Osteocyte (in vitro differentiated cells): ENCODE measurements at regions not wholly inside any gene's neighbourhood (a gene's known extent, or its start where the extent isn't known, plus 50 kb on each side); places are given as distances from the start of the nearest gene placed in this dataset.

Experiments
- DNase-seq: peaks from one replicate; pipeline ENCODE4 v3.0.0; 2021; ENCODE audit warnings: mixed read lengths; ENCODE audit not compliant: unreplicated experiment; ENCODE audit errors: extremely low spot score
- H3K27ac Mint-ChIP-seq: one replicate; pipeline ENCODE4 v1.8.0; 2021; ENCODE audit warnings: mild to moderate bottlenecking, mixed read lengths; ENCODE audit not compliant: unreplicated experiment
- H3K27me3 Mint-ChIP-seq: one replicate; pipeline ENCODE4 v1.8.0; 2021; ENCODE audit warnings: mixed read lengths; ENCODE audit not compliant: unreplicated experiment
- H3K36me3 Mint-ChIP-seq: one replicate; pipeline ENCODE4 v1.8.0; 2021; ENCODE audit warnings: mixed read lengths; ENCODE audit not compliant: unreplicated experiment
- H3K4me1 Mint-ChIP-seq: one replicate; pipeline ENCODE4 v1.8.0; 2021; ENCODE audit warnings: mixed read lengths; ENCODE audit not compliant: unreplicated experiment
- H3K4me3 Mint-ChIP-seq: one replicate; pipeline ENCODE4 v1.8.0; 2021; ENCODE audit warnings: mild to moderate bottlenecking, moderate library complexity, mixed read lengths; ENCODE audit not compliant: unreplicated experiment
- H3K9me3 Mint-ChIP-seq: one replicate; pipeline ENCODE4 v1.8.0; 2021; ENCODE audit warnings: mixed read lengths; ENCODE audit not compliant: unreplicated experiment
- TF ChIP-seq, protein P1 (sequence below): fragments of 200-600 bp; sonication (generic); IDR thresholded peaks from 2 replicates; pipeline ENCODE4 v1.5.0; 2021; ENCODE audit warnings: antibody characterized with exemption, mild to moderate bottlenecking, moderate library complexity

DNA sequence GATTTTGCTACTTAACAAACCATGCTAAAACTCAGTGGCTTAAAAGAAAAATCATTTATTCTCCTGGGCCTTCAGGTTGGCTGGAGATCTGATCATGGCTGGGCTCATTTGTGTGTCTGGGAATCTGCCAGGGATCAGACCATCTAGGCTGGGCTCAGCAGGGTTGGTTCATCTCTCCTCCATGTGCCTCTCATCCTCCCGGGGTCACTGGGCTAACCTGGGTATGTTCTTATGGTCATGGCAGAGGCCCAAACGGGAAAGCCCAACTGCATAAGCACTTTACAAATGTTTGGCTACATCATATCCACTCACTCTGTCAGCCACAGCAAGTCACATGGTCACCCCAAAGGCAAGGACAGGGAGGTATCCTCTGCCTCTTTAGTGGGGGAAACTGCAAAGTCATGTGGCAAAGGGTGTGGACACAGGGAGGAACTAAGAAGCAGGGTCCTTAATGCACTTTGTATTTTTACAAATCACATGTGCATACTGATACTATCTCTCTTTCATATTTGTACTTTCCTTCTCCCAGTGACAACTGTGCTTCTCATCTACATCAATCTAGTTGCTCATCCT lies 231.4 kb downstream of the BUB3 start:
- H3K27ac Mint-ChIP-seq = no peak overlapping the region
- TF ChIP-seq, protein P1, sequence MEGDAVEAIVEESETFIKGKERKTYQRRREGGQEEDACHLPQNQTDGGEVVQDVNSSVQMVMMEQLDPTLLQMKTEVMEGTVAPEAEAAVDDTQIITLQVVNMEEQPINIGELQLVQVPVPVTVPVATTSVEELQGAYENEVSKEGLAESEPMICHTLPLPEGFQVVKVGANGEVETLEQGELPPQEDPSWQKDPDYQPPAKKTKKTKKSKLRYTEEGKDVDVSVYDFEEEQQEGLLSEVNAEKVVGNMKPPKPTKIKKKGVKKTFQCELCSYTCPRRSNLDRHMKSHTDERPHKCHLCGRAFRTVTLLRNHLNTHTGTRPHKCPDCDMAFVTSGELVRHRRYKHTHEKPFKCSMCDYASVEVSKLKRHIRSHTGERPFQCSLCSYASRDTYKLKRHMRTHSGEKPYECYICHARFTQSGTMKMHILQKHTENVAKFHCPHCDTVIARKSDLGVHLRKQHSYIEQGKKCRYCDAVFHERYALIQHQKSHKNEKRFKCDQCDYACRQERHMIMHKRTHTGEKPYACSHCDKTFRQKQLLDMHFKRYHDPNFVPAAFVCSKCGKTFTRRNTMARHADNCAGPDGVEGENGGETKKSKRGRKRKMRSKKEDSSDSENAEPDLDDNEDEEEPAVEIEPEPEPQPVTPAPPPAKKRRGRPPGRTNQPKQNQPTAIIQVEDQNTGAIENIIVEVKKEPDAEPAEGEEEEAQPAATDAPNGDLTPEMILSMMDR = no peak
- DNase-seq = no peak
- H3K4me1 Mint-ChIP-seq = no peaks in the 10 kb centered on the region
- H3K9me3 Mint-ChIP-seq = peaks cover 19% of the 10 kb centered on the region
- no peak overlapping the region for H3K4me3 Mint-ChIP-seq
- H3K36me3 Mint-ChIP-seq = no peaks in the 10 kb centered on the region
- H3K27me3 Mint-ChIP-seq = no peaks in the 10 kb centered on the region

DNA sequence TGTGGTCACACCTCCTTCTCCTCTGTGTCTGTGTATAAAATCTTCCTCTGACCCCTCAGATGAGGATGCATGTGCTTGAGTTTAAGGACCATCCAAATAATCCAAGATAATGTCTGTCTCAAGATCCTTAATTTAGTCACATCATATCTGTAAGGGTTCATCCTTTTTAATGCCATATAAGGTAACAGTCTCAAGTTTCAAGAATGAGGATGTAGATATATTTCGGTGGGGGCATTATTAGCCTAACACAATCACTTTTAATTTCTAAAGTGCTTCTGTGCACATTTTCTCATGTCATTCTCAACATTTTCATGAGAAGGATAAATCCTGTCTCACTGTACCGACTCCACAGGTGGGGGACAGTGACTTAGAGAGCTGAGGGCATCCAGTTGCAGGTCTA lies 235.3 kb downstream of the BUB3 start:
- Mint-ChIP-seq H3K9me3 (peaks cover 19% of the 10 kb centered on the region), H3K36me3 (no peaks in the 10 kb centered on the region), H3K27me3 (no peaks in the 10 kb centered on the region), H3K27ac (no peak overlapping the region), H3K4me3 (no peak overlapping the region), H3K4me1 (no peaks in the 10 kb centered on the region)
- TF ChIP-seq, protein P1 = no peak
- no peak for DNase-seq

DNA sequence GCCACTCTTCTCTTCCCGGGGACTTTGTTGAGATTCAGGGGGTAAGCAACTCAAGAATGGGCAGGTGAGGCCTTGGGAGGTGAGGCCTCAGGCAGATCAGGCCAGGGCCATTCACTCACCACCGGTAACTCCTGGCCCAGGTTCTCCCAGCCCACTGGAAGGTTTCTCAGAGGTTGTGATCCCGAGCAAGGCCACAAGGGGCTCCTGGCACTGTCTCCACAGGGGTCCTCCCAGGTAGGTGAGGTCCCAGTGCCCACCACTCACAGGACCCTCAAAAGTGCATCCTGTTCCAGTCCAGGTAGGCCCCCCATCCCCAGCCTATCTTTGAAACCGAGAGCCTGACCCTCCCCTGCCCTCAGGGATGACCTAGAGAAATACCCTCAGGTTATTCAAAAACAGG lies 236.1 kb downstream of the BUB3 start:
- H3K36me3 Mint-ChIP-seq = no peaks in the 10 kb centered on the region
- TF ChIP-seq, protein P1 = no peak
- no peak for DNase-seq
- H3K9me3 Mint-ChIP-seq = peaks cover 19% of the 10 kb centered on the region
- H3K4me1 Mint-ChIP-seq = no peaks in the 10 kb centered on the region
- H3K27me3 Mint-ChIP-seq = no peaks in the 10 kb centered on the region
- no peak overlapping the region for H3K27ac Mint-ChIP-seq
- H3K4me3 Mint-ChIP-seq = no peak overlapping the region

DNA sequence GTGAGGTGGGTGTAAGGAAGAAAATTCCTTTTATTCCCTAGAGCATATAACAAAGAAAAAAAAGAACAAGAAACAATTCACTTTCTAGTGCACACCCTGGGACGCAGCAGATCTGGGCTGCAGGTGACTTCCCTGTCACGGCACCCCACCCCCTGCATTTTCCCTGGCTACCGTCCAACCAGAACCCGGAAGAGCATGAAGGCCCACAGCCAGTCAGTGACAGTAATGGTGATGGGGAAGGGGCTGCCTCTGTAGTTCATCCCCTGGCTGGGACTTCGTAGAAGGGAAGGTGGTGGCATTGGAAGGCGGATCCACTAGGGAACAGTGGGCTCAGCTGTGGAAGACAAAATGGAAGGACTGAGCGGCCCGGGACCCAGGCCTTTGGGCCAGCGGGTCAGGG lies 236.7 kb downstream of the BUB3 start:
- H3K9me3 Mint-ChIP-seq = peaks cover 15% of the 10 kb centered on the region
- no peaks in the 10 kb centered on the region for H3K27me3 Mint-ChIP-seq
- TF ChIP-seq, protein P1 = no peak
- H3K4me1 Mint-ChIP-seq = no peaks in the 10 kb centered on the region
- no peak overlapping the region for H3K4me3 Mint-ChIP-seq
- no peak for DNase-seq
- H3K36me3 Mint-ChIP-seq = no peaks in the 10 kb centered on the region
- H3K27ac Mint-ChIP-seq = no peak overlapping the region

DNA sequence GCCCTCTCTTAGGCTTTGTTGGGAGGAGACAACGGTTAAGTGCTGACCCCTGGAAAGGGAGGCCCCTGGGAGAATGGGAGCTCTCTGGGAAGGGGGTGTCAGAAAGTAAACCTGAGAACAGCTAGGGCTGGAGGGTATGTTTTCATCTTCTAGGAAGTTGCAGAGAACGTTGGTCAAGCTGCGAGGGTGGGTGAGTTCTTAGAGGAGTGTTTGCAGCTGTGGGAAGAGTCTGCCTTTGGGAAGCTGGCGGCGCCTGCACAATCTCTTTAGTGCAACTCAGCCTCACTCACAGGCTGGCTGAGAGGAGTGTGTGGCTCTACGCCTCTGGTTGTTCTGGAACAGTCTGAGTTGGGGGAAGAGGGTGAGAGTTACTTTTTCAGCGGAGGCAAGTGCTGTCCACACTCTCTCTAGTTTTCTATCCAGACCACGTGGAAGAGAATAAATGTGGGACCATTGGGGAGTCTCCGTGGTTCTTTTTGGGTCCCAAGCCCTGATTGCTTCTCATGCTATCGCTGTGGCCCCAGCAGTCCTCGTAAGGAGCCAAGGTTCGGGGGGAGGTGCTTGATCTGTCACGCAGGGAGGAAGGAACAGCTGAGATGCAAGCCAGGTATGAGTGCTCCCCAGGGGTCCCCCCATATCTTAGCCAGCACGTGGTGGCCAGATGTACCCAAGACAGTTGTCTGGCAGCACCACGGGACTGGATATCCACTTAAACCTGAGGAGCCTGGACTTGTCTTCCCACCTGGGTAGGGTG lies 237.2 kb downstream of the BUB3 start:
- Mint-ChIP-seq H3K4me1 (no peaks in the 10 kb centered on the region), H3K4me3 (no peak overlapping the region), H3K36me3 (no peaks in the 10 kb centered on the region), H3K9me3 (peaks cover 14% of the 10 kb centered on the region), H3K27ac (no peak overlapping the region), H3K27me3 (no peaks in the 10 kb centered on the region)
- no peak for DNase-seq
- TF ChIP-seq, protein P1 = no peak
